ENCODE measurements at regions not wholly inside any gene's neighbourhood (a gene's known extent, or its start where the extent isn't known, plus 50 kb on each side); places are given as distances from the start of the nearest gene placed in this dataset.
"Not testable (repeated sequence)": the region's sequence is repeated elsewhere in the genome, so short reads cannot be mapped to it uniquely, and the experiment has no call there.

- ATAC-seq, result no peak
Observed at GRCh38 chr11:38700111-38700510, 2102.1 kb upstream of the RAG2 start.

GRCh38 chr11:38693306-38693705 lies 2095.3 kb upstream of the RAG2 start:
- ATAC-seq, result no peak

- not testable (repeated sequence) for ATAC-seq
Observed at GRCh38 chr11:38690211-38690610, 2092.2 kb upstream of the RAG2 start.

GRCh38 chr11:38687008-38687407 lies 2089.0 kb upstream of the RAG2 start:
- ATAC-seq, result no peak

GRCh38 chr11:38683484-38683883 lies 2085.4 kb upstream of the RAG2 start:
- no peak for ATAC-seq

GRCh38 chr11:38680746-38681145 lies 2082.7 kb upstream of the RAG2 start:
- ATAC-seq, result no peak

GRCh38 chr11:38680166-38680565 lies 2082.1 kb upstream of the RAG2 start:
- no peak for ATAC-seq

GRCh38 chr11:38672445-38672844 lies 2074.4 kb upstream of the RAG2 start:
- no peak for ATAC-seq

GRCh38 chr11:38667359-38667758 lies 2069.3 kb upstream of the RAG2 start:
- no peak for ATAC-seq

- no peak for ATAC-seq
Observed at GRCh38 chr11:38648604-38649003, 2050.6 kb upstream of the RAG2 start.

GRCh38 chr11:38646382-38646781 lies 2048.3 kb upstream of the RAG2 start:
- no peak for ATAC-seq

- no peak for ATAC-seq
Observed at GRCh38 chr11:38640854-38641253, 2042.8 kb upstream of the RAG2 start.

- no peak for ATAC-seq
Observed at GRCh38 chr11:38612701-38613100, 2014.7 kb upstream of the RAG2 start.

GRCh38 chr11:38601371-38601770 lies 2003.3 kb upstream of the RAG2 start:
- ATAC-seq, result not testable (repeated sequence)

GRCh38 chr11:38598418-38598817 lies 2000.4 kb upstream of the RAG2 start:
- no peak for ATAC-seq

- ATAC-seq, result not testable (repeated sequence)
Observed at GRCh38 chr11:38595359-38596016, 1997.5 kb upstream of the RAG2 start.

GRCh38 chr11:38594895-38595294 lies 1996.9 kb upstream of the RAG2 start:
- ATAC-seq, result no peak

- no peak for ATAC-seq
Observed at GRCh38 chr11:38593649-38594048, 1995.6 kb upstream of the RAG2 start.

GRCh38 chr11:38582756-38583155 lies 1984.7 kb upstream of the RAG2 start:
- ATAC-seq, result no peak

- ATAC-seq, result no peak
Observed at GRCh38 chr11:38582151-38582550, 1984.1 kb upstream of the RAG2 start.

- ATAC-seq, result no peak
Observed at GRCh38 chr11:38577769-38578168, 1979.7 kb upstream of the RAG2 start.

GRCh38 chr11:38562562-38562961 lies 1964.5 kb upstream of the RAG2 start:
- ATAC-seq, result no peak

GRCh38 chr11:38553148-38553547 lies 1955.1 kb upstream of the RAG2 start:
- no peak for ATAC-seq

- ATAC-seq, result no peak
Observed at GRCh38 chr11:38547462-38547861, 1949.4 kb upstream of the RAG2 start.

GRCh38 chr11:38543986-38544385 lies 1946.0 kb upstream of the RAG2 start:
- no peak for ATAC-seq
